AG04449 (cell line): ENCODE measurements at regions not wholly inside any gene's neighbourhood (a gene's known extent, or its start where the extent isn't known, plus 50 kb on each side); places are given as distances from the start of the nearest gene placed in this dataset.

Source experiments
- CTCF ChIA-PET: fragments of 350-600 bp; formaldehyde crosslinking; extraction: SDS; loops from one replicate; lab custom pipeline; 2021; ENCODE audit warnings: antibody characterized with exemption; lab: Yijun Ruan, JAX
- POLR2A ChIA-PET: fragments of 400-600, 350-600 bp; formaldehyde crosslinking; extraction: SDS; loops from one replicate; lab custom pipeline; 2020; ENCODE audit warnings: antibody characterized with exemption, inconsistent platforms; lab: Yijun Ruan, JAX
- DNase-seq: peaks from one replicate; pipeline ENCODE4 v3.0.0-alpha.2; 2010; ENCODE audit warnings: low read depth, low spot score
- H3K4me3 ChIP-seq: 2 replicates; pipeline ENCODE4 v1.5.1; 2011; ENCODE audit warnings: low read depth, mild to moderate bottlenecking, control low read depth, low read length
- CTCF ChIP-seq: IDR thresholded peaks from one replicate; pipeline ENCODE4 v1.5.1; 2011; ENCODE audit warnings: mild to moderate bottlenecking, moderate library complexity, low read length, control low read depth, inconsistent platforms; ENCODE audit not compliant: insufficient read depth; ENCODE audit errors: missing control alignments

GRCh38 chr2:58516695-58517094 is 275.6 kb upstream of the FANCL start:
- POLR2A ChIA-PET, result no interaction called here
- TF ChIP-seq CTCF, result no peak
- DNase-seq, result no peak
- H3K4me3 ChIP-seq, result no peak overlapping the region
- CTCF ChIA-PET, result no interaction called here

GRCh38 chr2:58515827-58516573 is 274.9 kb upstream of the FANCL start:
- CTCF ChIA-PET, result no interaction called here
- DNase-seq, result no peak

GRCh38 chr2:58514252-58514651 is 273.1 kb upstream of the FANCL start:
- ChIA-PET POLR2A (no interaction called here), CTCF (no interaction called here)
- no peak for DNase-seq
- TF ChIP-seq CTCF, result no peak
- H3K4me3 ChIP-seq, result no peak overlapping the region

More at GRCh38 chr2:58515827-58516573, 274.9 kb upstream of the FANCL start:
- no peak overlapping the region for H3K4me3 ChIP-seq
- no peak for TF ChIP-seq CTCF
- POLR2A ChIA-PET, result no interaction called here

GRCh38 chr2:58512878-58513277 is 271.8 kb upstream of the FANCL start:
- CTCF ChIA-PET, result no interaction called here
- DNase-seq, result no peak
- POLR2A ChIA-PET, result no interaction called here
- TF ChIP-seq CTCF, result no peak
- H3K4me3 ChIP-seq, result no peak overlapping the region

GRCh38 chr2:58508006-58508405 is 266.9 kb upstream of the FANCL start:
- H3K4me3 ChIP-seq, result no peak overlapping the region
- CTCF ChIA-PET, result no interaction called here
- DNase-seq, result no peak
- POLR2A ChIA-PET, result no interaction called here
- TF ChIP-seq CTCF, result no peak

GRCh38 chr2:58503918-58504317 is 262.8 kb upstream of the FANCL start:
- POLR2A ChIA-PET, result no interaction called here
- DNase-seq, result no peak
- CTCF ChIA-PET, result no interaction called here
- H3K4me3 ChIP-seq, result no peak overlapping the region
- TF ChIP-seq CTCF, result no peak
